ENCODE measurements at regions not wholly inside any gene's neighbourhood (a gene's known extent, or its start where the extent isn't known, plus 50 kb on each side); places are given as distances from the start of the nearest gene placed in this dataset.

GRCh38 chr3:5441401-5441800 is 253.9 kb downstream of the EDEM1 start:
- no peaks in the 10 kb centered on the region for H3K36me3 ChIP-seq (ENCODE audit: insufficient read depth, low read length)
- no peaks in the 10 kb centered on the region for H3K9me3 ChIP-seq (ENCODE audit: control insufficient read depth, insufficient read depth, low read length)

GRCh38 chr3:5442106-5442785 is 254.7 kb downstream of the EDEM1 start:
- Histone ChIP-seq H3K9me3 (ENCODE audit: control insufficient read depth, insufficient read depth, low read length) (no peaks in the 10 kb centered on the region), H3K36me3 (ENCODE audit: insufficient read depth, low read length) (no peaks in the 10 kb centered on the region), H3K4me1 (ENCODE audit: insufficient read depth, low read length) (no peaks in the 10 kb centered on the region), H3K9ac (ENCODE audit: low read depth, low read length) (no peak overlapping the region)

More at GRCh38 chr3:5441401-5441800, 253.9 kb downstream of the EDEM1 start:
- no peak overlapping the region for H3K9ac ChIP-seq (ENCODE audit: low read depth, low read length)
- H3K4me1 ChIP-seq (ENCODE audit: insufficient read depth, low read length) = no peaks in the 10 kb centered on the region

- no peaks in the 10 kb centered on the region for H3K9me3 ChIP-seq (ENCODE audit: control insufficient read depth, insufficient read depth, low read length)
- H3K9ac ChIP-seq (ENCODE audit: low read depth, low read length) = no peak overlapping the region
- H3K4me1 ChIP-seq (ENCODE audit: insufficient read depth, low read length) = no peaks in the 10 kb centered on the region
- no peaks in the 10 kb centered on the region for H3K36me3 ChIP-seq (ENCODE audit: insufficient read depth, low read length)
Observed at GRCh38 chr3:5442786-5443138, 255.3 kb downstream of the EDEM1 start.

GRCh38 chr3:5444253-5444652 is 256.7 kb downstream of the EDEM1 start:
- Histone ChIP-seq H3K9ac (ENCODE audit: low read depth, low read length) (no peak overlapping the region), H3K4me1 (ENCODE audit: insufficient read depth, low read length) (no peaks in the 10 kb centered on the region), H3K9me3 (ENCODE audit: control insufficient read depth, insufficient read depth, low read length) (no peaks in the 10 kb centered on the region; the same call in 1 of the 2 replicates), H3K36me3 (ENCODE audit: insufficient read depth, low read length) (no peaks in the 10 kb centered on the region)

- Histone ChIP-seq H3K4me1 (ENCODE audit: insufficient read depth, low read length) (no peaks in the 10 kb centered on the region), H3K9ac (ENCODE audit: low read depth, low read length) (no peak overlapping the region), H3K9me3 (ENCODE audit: control insufficient read depth, insufficient read depth, low read length) (no peaks in the 10 kb centered on the region; the same call in 1 of the 2 replicates), H3K36me3 (ENCODE audit: insufficient read depth, low read length) (no peaks in the 10 kb centered on the region)
Observed at GRCh38 chr3:5445676-5446201, 258.2 kb downstream of the EDEM1 start.

GRCh38 chr3:5448246-5448645 is 260.7 kb downstream of the EDEM1 start:
- Histone ChIP-seq H3K4me1 (ENCODE audit: insufficient read depth, low read length) (no peaks in the 10 kb centered on the region), H3K9me3 (ENCODE audit: control insufficient read depth, insufficient read depth, low read length) (no peaks in the 10 kb centered on the region; the same call in 1 of the 2 replicates), H3K36me3 (ENCODE audit: insufficient read depth, low read length) (no peaks in the 10 kb centered on the region), H3K9ac (ENCODE audit: low read depth, low read length) (no peak overlapping the region)

GRCh38 chr3:5448816-5449215 is 261.3 kb downstream of the EDEM1 start:
- Histone ChIP-seq H3K4me1 (ENCODE audit: insufficient read depth, low read length) (no peaks in the 10 kb centered on the region), H3K9ac (ENCODE audit: low read depth, low read length) (no peak overlapping the region), H3K9me3 (ENCODE audit: control insufficient read depth, insufficient read depth, low read length) (no peaks in the 10 kb centered on the region; the same call in 1 of the 2 replicates), H3K36me3 (ENCODE audit: insufficient read depth, low read length) (no peaks in the 10 kb centered on the region)

GRCh38 chr3:5456199-5456598 is 268.7 kb downstream of the EDEM1 start:
- Histone ChIP-seq H3K9me3 (ENCODE audit: control insufficient read depth, insufficient read depth, low read length) (no peaks in the 10 kb centered on the region), H3K9ac (ENCODE audit: low read depth, low read length) (no peak overlapping the region), H3K4me1 (ENCODE audit: insufficient read depth, low read length) (no peaks in the 10 kb centered on the region), H3K36me3 (ENCODE audit: insufficient read depth, low read length) (no peaks in the 10 kb centered on the region)

- H3K36me3 ChIP-seq (ENCODE audit: insufficient read depth, low read length) = no peaks in the 10 kb centered on the region
- no peaks in the 10 kb centered on the region for H3K9me3 ChIP-seq (ENCODE audit: control insufficient read depth, insufficient read depth, low read length)
- peaks cover 4% of the 10 kb centered on the region; the same call in 1 of the 2 replicates for H3K4me1 ChIP-seq (ENCODE audit: insufficient read depth, low read length)
- no peak overlapping the region for H3K9ac ChIP-seq (ENCODE audit: low read depth, low read length)
Observed at GRCh38 chr3:5458526-5458925, 271.0 kb downstream of the EDEM1 start.

- Histone ChIP-seq H3K36me3 (ENCODE audit: insufficient read depth, low read length) (no peaks in the 10 kb centered on the region), H3K4me1 (ENCODE audit: insufficient read depth, low read length) (peaks cover 18% of the 10 kb centered on the region; the same call in 1 of the 2 replicates), H3K9ac (ENCODE audit: low read depth, low read length) (no peak overlapping the region), H3K9me3 (ENCODE audit: control insufficient read depth, insufficient read depth, low read length) (no peaks in the 10 kb centered on the region)
Observed at GRCh38 chr3:5462086-5462485, 274.6 kb downstream of the EDEM1 start.

- no peak overlapping the region for H3K9ac ChIP-seq (ENCODE audit: low read depth, low read length)
- H3K4me1 ChIP-seq (ENCODE audit: insufficient read depth, low read length) = peaks cover 18% of the 10 kb centered on the region; the same call in 1 of the 2 replicates
- no peaks in the 10 kb centered on the region for H3K36me3 ChIP-seq (ENCODE audit: insufficient read depth, low read length)
- H3K9me3 ChIP-seq (ENCODE audit: control insufficient read depth, insufficient read depth, low read length) = no peaks in the 10 kb centered on the region
Observed at GRCh38 chr3:5463991-5464390, 276.5 kb downstream of the EDEM1 start.

- H3K9ac ChIP-seq (ENCODE audit: low read depth, low read length) = no peak overlapping the region
- H3K4me1 ChIP-seq (ENCODE audit: insufficient read depth, low read length) = peaks cover 18% of the 10 kb centered on the region; the same call in 1 of the 2 replicates
- no peaks in the 10 kb centered on the region for H3K36me3 ChIP-seq (ENCODE audit: insufficient read depth, low read length)
- no peaks in the 10 kb centered on the region for H3K9me3 ChIP-seq (ENCODE audit: control insufficient read depth, insufficient read depth, low read length)
Observed at GRCh38 chr3:5464649-5465048, 277.1 kb downstream of the EDEM1 start.

GRCh38 chr3:5465183-5465582 is 277.7 kb downstream of the EDEM1 start:
- Histone ChIP-seq H3K9ac (ENCODE audit: low read depth, low read length) (no peak overlapping the region), H3K9me3 (ENCODE audit: control insufficient read depth, insufficient read depth, low read length) (no peaks in the 10 kb centered on the region), H3K4me1 (ENCODE audit: insufficient read depth, low read length) (peaks cover 18% of the 10 kb centered on the region; the same call in 1 of the 2 replicates), H3K36me3 (ENCODE audit: insufficient read depth, low read length) (no peaks in the 10 kb centered on the region)

GRCh38 chr3:5466065-5466464 is 278.6 kb downstream of the EDEM1 start:
- no peak overlapping the region for H3K9ac ChIP-seq (ENCODE audit: low read depth, low read length)
- H3K36me3 ChIP-seq (ENCODE audit: insufficient read depth, low read length) = no peaks in the 10 kb centered on the region
- peaks cover 18% of the 10 kb centered on the region; the same call in 1 of the 2 replicates for H3K4me1 ChIP-seq (ENCODE audit: insufficient read depth, low read length)
- H3K9me3 ChIP-seq (ENCODE audit: control insufficient read depth, insufficient read depth, low read length) = no peaks in the 10 kb centered on the region

- H3K9ac ChIP-seq (ENCODE audit: low read depth, low read length) = no peak overlapping the region
- H3K9me3 ChIP-seq (ENCODE audit: control insufficient read depth, insufficient read depth, low read length) = no peaks in the 10 kb centered on the region
- H3K36me3 ChIP-seq (ENCODE audit: insufficient read depth, low read length) = no peaks in the 10 kb centered on the region
- H3K4me1 ChIP-seq (ENCODE audit: insufficient read depth, low read length) = peaks cover 18% of the 10 kb centered on the region; the same call in 1 of the 2 replicates
Observed at GRCh38 chr3:5466717-5467116, 279.2 kb downstream of the EDEM1 start.
